GM11168 (cell line): ENCODE measurements at regions not wholly inside any gene's neighbourhood (a gene's known extent, or its start where the extent isn't known, plus 50 kb on each side); places are given as distances from the start of the nearest gene placed in this dataset.

ENCODE experiments used
- in situ Hi-C: fragments of 300-500 bp; cut with MboI; formaldehyde crosslinking; loops from one replicate; pipeline ENCODE4 v1.12.0; 2022; ENCODE audit warnings: low sequenced_read_pairs; ENCODE audit not compliant: unreplicated experiment

DNA sequence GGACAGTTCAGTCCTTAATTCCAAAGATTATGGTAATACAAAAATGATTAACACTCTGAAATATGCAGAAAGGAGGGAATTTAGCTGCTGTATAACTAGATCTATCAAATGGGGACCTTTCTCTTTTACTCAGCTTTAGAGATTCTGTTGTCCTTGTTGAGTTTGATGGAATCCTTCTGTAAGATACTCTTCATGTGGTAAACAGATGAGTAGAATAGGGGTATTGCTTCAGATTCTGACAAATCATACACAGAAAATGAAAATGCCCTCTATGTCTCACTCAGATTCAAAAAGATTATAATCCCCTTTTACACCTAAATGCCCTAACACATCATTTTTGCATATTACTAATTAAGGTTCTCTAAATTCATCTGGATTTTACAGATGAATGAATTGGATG lies 50.7 kb downstream of the ARHGAP35 start:
- in situ Hi-C loops: no loop called here

DNA sequence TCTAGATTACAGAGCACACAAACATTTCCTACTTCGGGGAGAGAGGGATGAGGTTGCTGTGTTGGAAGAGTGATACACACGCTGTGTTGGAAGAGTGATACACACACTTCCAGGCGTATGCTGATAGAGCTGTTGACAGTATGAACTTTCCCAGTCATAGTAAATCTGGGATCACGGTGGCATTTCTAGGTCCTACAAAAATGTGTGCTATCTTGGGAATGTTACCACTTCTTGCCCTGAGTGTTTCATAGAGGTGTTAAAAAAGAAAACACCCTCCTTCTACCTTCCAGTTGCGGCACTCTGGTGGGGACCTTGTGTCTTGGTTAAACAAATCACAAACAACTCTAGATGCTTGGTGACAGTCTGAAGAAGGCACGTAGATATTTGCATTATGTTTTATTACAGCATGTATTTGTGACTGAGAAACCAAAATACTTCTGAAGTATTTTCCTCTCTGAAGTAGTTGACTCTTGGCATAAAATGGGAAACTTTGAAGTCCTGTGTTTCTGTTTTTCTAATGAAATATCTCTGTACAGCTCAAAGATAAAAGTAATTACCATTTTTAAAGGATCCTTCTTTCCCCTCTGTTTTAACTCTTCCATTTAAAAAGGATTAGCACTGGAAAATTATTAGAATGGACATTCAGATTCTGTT lies 52.5 kb downstream of the ARHGAP35 start:
- in situ Hi-C loops: no loop called here

DNA sequence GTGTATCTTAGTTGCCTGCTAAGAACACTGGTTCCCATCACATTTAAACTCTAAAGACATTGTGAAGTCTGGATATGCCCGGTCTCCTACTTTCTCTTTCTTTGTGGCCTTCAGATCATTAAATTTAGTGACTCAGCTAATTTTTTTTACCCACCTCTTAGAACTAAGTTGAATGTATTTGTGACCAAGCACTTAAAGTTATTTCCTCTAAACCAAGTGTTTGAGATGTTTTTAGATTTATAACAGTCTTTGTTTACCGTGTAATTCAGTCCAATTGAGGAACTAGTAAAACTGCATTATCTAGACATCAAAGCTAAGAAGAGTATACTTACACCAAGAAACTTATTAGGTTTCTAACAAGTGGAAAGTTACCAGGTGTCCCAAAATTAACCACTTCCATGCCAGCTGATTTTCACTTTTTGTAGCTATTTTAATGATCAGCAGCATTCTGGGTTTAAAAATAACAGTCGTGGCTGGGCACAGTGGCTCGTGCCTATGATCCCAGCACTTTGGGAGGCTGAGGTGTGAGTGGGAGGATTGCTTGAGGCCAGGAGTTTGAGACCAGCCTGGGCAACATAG lies 53.1 kb downstream of the ARHGAP35 start:
- in situ Hi-C loops: no loop called here

DNA sequence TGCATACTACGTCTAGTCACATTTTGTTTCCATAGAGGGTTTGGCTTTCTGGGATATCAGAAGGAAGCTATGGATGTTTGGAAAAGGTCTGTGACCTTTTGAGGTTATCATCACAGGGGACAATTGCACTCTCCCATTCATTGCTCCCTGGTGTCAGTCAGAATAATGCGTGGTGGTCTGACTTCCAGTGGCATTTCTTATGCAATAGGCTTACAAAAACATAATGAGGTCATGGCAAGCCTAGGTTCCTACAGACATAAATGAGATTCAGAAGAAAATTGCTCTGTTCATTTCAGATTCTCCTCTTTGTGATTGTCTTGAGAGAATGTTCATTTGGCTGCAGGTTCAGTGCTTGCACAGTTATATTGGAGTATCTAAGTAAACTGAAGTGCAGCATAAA lies 54.6 kb downstream of the ARHGAP35 start:
- in situ Hi-C loops: no loop called here

DNA sequence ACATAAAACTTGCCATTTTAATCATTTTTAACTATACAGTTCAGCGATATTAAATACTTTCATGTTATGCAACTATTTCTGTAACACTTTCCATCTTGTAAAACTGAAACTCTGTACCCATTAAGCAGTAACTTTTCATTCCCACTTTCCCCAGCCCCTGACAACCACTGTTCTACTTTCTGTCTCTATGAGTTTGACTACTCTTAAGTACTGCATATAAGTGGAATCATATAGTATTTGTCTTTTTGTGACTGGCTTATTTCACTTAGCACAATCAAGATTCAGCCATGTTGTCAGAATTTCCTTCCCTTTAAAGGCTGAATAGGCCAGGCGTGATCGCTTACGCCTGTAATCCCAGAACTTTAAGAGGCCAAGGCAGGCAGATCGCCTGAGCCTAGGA lies 56.2 kb downstream of the ARHGAP35 start:
- in situ Hi-C loops: no loop called here

DNA sequence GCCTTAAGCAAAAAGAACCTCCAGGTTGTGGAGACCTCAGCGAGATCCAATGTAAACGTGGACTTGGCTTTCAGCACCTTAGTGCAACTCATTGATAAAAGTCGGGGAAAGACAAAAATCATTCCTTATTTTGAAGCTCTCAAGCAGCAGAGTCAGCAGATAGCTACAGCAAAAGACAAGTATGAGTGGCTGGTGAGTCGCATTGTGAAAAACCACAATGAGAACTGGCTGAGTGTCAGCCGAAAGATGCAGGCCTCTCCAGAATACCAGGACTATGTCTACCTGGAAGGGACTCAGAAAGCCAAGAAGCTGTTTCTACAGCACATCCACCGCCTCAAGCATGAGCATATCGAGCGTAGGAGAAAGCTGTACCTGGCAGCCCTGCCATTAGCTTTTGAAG lies 58.5 kb downstream of the ARHGAP35 start:
- in situ Hi-C loops: no loop called here

DNA sequence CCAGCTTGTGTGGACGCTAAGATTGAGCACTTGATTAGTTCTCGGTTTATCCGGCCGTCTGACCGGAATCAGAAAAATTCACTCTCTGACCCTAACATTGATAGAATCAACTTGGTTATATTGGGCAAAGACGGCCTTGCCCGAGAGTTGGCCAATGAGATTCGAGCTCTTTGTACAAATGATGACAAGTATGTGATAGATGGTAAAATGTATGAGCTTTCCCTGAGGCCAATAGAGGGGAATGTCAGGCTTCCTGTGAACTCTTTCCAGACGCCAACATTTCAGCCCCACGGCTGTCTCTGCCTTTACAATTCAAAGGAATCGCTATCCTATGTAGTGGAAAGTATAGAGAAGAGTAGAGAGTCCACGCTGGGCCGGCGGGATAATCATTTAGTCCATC lies 59.6 kb downstream of the ARHGAP35 start:
- in situ Hi-C loops: no loop called here

DNA sequence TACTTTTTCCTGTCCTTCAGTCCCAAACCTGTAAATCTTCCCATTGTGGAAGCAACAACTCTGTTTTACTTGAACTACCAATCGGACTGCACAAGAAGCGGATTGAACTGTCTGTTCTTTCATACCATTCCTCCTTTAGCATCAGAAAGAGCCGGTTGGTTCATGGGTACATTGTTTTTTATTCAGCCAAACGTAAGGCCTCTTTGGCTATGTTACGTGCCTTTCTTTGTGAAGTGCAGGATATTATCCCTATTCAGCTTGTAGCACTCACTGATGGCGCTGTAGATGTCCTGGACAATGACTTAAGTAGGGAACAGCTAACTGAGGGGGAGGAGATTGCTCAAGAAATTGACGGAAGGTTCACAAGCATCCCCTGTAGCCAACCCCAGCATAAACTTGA lies 60.3 kb downstream of the ARHGAP35 start:
- in situ Hi-C loops: no loop called here

DNA sequence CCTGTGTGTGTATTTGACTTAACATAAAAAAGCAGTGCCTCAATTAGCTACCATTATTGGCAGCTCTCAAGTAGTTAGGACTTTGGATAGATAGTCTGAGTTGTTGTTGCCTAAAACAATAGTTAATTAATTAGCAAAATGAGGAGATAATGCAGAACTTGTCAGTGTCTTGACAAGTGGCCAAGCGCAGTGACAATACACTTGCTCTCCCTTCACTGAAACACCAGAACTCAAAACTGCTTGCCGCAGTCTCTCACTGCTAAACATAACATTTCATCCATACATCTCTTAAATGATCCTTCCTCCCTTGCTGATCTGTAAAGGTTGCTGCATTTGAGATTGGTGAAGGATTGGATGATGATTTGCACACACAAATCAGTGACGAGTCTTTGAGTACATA lies 61.7 kb downstream of the ARHGAP35 start:
- in situ Hi-C loops: no loop called here

DNA sequence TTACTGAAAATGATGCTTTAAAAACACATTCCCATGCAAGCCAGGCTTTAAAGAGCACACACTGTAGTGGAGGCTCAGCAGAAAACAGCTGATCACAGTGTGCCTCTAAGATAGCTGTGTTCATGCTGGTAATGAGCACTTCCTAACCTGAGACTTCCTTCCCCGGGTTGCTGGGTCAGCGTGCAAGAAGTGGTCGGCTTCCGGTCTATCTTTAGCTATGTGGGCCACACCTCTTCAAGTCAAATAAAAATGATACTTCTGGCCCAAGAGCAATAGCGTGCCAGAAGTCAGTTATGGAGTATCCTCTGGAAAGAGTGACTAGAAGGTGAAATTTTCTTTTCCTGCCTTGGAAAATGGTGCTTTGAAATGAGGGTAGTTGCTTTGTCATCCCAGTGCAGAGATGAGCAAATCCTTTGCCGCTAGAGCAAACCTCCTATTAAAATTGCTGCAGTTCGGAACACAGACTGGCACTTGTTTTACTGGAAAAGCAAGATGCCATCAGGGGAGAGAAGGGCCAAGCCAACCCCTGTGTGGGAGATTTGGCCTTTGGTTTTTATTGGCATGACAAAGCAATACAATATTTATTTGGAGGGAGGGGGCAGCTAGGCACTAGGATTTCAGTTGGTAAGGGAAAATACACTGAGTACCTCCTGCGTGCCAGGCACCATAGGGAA lies 64.2 kb downstream of the ARHGAP35 start:
- in situ Hi-C loops: no loop called here

DNA sequence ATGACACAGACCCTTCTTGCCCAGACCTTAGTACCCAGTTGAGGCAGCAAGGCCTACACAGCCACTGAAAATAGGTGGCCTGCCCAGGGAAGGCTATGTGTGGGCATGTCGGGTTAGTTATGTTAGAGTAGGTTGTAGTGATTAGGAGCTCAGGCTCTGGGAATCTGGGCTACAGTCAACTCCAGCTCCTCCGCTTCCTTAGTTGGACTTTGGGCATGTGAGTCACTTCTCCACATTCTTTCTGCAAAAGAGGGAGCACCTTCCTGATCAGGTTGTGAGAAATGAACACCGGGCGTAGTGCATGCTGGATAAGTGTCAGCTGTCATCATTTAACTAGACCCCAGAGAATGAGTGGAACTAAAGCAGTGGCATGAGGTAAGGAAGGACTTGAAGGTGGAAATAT lies 64.8 kb downstream of the ARHGAP35 start:
- in situ Hi-C loops: no loop called here

DNA sequence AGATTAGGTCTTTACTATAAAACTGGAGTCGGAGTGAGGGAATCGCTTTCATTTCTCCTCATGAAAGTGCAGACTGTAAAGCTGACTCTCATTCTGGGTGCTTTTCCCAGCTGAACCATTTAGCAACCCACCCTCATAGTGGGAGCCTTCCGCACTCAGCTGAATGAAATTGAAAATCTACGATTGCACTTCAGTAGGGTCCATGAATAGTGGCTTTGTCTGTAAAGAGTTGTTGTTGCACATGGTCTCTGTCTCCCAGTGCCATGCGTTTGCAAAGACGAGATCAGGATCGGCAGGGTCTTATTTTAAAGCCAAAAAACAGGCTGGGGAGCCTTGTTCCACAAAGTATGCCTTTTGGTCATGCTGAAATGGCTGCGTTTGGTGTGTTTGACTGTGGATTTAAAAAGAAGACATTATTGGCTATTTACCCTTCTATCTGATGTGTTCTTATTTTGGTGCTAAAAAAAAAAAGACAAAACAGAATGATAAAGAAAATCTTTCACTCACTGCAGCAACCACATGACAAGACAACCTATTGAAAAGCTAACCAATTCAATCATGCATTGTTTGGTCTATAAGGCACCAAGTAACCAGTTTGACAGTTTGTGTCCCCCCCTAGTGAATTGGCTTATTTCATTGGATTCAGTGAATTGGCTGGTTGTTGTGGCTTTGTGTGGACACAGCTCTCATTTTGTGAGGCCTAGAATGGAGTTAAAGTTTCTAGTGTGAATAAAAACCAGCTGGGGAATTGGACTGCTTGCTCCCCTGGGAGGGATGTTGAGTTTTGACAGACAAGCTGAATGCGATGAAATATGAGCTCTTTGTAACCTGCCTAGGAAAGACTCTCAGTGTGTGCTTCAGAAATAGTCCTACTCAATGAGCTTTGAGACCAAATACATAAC lies 65.6 kb downstream of the ARHGAP35 start:
- in situ Hi-C loops: no loop called here

DNA sequence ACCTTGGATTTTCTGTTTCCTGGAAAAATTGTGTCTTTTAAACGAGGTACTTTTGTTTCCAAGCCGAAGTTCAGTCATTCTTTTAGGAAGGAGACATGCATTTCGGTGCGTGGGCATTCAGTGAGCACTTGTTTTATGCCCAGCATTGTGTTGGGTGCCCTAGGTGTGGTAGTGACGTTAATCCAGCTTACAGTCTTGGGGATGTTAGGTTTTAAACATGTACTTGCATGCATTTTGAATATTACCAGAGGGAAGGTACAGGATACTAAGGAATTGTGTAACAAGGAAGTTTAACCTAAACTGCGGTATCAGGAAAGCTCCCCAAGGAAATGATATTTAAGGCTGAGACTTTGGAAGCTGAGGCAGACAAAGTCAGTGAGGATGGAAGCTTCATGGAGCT lies 66.3 kb downstream of the ARHGAP35 start:
- in situ Hi-C loops: no loop called here

DNA sequence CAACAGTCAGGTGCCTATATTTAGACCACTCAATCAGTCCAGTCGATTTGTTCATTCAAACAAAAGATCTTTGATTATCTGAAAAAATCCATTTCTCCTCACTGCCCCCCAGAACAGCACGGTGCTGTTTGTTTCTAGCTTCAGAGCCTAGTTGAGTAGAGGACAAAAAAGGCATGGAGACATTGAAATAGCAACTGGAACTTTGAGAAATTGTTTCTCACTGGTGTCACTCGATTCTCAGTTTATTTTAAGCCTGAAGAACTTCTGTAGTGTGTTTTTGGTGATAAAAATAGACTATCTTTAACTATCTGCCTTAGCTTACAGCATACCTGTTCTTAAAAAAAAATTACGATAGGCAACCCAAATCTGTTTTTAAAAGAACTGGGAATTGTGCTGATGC lies 67.1 kb downstream of the ARHGAP35 start:
- in situ Hi-C loops: no loop called here

DNA sequence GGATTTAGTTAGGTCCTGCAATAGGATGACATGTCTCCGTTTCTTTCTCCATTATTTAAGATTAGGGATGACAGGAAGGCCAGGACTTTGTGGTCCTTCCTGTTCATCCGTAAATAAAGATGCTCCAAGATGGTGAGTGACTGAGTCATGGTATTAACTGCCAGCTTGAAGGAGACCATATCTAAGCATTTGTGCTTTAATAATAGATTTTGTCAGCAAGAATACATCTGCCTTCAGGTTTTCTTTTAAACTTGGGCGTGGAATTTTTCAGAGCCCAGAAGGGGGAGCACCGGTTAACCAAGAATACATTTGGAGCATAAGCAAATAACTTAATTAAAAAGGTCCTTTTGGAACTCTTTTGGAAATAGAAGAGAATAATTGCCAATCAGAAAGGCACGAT lies 68.2 kb downstream of the ARHGAP35 start:
- in situ Hi-C loops: no loop called here

DNA sequence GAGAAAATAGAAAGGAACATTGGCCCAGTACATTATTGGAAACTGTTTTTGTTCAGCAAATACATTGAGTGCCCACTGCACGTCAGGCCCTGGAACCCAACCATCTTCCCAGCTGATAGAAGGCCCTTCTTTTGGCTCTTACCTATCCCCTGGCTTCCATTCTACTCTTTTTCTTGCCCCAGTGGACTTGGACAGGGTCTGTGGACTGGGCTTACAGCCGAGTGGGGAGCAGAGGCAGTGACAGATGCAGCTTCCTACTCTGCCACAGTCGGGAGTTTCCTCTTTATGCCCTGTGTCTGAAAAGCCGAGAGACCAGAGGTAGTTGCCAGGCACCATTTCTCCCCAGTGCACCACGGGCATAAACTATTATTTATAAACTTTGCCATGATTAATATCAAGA lies 70.4 kb downstream of the ARHGAP35 start:
- in situ Hi-C loops: no loop called here

DNA sequence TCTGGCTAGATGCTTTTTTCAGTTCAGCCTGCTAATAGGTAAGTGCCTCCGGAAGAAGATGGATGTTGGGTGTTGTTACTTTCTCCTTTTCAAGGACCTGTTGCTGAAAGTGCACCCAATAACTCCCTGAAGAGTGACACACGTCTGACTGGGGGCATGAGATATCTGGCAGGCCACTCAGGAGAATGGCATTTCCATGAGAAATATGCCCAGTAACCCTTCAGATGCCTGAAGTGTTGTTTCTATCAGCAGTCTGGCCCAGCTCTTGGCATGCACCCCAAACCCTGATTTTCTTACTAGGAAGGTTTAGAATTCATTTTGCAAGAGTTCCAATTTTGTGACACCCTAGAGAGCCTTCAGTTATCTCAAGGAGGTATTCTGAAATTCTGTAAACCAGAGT lies 71.5 kb downstream of the ARHGAP35 start:
- in situ Hi-C loops: no loop called here

DNA sequence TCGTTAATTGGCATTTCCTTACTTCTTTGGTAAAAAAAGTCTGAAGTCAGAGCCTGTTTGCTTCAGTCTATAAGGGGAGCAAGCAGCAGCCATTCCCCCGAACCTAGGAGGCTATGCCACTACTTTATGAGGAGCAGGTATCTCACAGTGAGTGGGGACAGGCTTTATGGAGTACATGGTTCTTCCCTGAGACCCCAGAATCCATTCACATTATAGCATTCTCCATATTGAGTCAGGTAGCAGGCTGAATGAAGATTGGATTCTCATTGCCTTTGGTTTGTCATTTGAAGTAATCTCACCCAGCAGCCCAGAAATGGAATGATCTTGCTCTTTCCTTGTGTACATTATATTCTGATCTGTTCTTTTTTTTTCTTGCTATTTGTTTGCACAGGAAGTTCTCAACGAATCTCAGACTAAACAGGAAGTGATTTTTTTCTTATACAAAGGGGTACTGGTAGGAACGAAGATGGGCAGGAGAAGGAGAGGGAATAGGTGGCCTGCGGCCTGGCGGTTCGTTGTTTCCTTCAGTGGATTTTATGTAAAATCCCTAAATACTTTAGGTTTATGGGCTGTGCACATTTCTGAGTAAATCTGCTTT lies 74.4 kb downstream of the ARHGAP35 start:
- in situ Hi-C loops: no loop called here

DNA sequence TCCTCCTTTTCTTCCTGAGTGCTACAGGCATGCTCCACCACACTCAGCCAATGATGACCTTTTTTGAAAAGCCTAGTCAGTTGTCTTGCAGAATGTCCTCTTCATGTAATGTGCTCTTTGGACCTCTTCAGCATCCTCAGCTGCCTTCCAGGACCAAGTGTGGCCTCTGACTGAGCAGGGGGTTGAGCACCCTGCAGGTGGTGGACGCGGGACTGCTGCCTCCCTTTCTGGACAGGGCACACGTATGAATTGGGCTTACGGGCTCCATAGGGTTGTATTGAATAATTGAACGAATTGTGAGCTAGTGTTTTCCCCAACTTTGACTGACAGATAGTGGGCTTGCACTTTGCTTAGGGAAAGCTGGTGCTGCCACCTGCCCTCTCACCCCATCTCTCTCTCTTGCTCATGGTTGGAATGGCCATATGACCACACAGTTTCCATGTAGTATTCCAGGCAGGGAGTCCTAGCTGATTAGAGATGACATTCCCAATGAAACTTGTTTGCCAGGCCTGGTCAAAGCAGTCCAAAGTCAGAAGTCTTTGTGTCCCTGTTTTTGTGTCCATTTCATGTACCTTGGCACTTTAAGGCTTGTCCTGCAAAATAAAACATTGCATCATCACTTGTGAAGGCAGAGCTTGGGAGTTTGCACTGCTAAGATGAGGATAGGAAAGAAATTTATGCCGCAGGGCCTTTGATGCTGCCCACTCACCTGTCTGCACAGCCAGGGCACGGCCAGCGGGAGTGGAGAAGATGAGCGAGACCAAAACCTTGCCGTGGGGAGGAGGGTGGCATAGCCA lies 76.3 kb upstream of the NPAS1 start:
- in situ Hi-C loops: no loop called here
